ENCODE measurements at regions not wholly inside any gene's neighbourhood (a gene's known extent, or its start where the extent isn't known, plus 50 kb on each side); places are given as distances from the start of the nearest gene placed in this dataset.

DNA sequence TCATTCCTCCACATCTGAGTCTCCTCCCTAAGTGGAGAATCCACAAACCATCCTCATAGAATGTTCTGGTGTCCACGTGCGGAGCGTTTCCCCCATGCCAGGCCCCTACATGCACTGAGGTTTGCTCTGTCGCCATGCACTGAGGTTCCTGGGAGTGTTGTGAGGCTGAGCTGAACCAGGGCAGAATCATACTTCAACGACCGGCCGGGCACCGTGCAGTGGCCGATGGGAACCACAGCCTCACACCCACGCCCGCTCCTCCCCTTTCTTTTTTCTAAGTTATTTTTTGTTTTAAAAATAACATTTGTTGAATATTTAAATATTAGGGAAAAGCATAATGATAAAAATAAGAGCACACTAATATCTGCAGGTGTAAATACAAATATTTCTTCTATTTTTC, 260.4 kb upstream of the IRX4 start:
- peak in 1 of 2 donors; percentile 48 for DNase-seq
- Histone ChIP-seq H3K27ac (no peak overlapping the region), H3K4me3 (no peak overlapping the region), H3K9me3 (no peaks in the 10 kb centered on the region), H3K27me3 (no peaks in the 10 kb centered on the region), H3K36me3 (no peaks in the 10 kb centered on the region), H3K4me1 (no peaks in the 10 kb centered on the region)
- intact Hi-C loops (cut with DNase I; ENCODE audit: low total_unique reads), result no loop called here
- TF ChIP-seq, protein P1, sequence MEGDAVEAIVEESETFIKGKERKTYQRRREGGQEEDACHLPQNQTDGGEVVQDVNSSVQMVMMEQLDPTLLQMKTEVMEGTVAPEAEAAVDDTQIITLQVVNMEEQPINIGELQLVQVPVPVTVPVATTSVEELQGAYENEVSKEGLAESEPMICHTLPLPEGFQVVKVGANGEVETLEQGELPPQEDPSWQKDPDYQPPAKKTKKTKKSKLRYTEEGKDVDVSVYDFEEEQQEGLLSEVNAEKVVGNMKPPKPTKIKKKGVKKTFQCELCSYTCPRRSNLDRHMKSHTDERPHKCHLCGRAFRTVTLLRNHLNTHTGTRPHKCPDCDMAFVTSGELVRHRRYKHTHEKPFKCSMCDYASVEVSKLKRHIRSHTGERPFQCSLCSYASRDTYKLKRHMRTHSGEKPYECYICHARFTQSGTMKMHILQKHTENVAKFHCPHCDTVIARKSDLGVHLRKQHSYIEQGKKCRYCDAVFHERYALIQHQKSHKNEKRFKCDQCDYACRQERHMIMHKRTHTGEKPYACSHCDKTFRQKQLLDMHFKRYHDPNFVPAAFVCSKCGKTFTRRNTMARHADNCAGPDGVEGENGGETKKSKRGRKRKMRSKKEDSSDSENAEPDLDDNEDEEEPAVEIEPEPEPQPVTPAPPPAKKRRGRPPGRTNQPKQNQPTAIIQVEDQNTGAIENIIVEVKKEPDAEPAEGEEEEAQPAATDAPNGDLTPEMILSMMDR (IDR thresholded peaks at IDR 0.05), result no peak

GRCh38 chr5:2142456-2142954, 259.8 kb upstream of the IRX4 start:
- intact Hi-C loops (cut with DNase I; ENCODE audit: low total_unique reads), result no loop called here
- H3K4me3 ChIP-seq, result no peak overlapping the region

DNA sequence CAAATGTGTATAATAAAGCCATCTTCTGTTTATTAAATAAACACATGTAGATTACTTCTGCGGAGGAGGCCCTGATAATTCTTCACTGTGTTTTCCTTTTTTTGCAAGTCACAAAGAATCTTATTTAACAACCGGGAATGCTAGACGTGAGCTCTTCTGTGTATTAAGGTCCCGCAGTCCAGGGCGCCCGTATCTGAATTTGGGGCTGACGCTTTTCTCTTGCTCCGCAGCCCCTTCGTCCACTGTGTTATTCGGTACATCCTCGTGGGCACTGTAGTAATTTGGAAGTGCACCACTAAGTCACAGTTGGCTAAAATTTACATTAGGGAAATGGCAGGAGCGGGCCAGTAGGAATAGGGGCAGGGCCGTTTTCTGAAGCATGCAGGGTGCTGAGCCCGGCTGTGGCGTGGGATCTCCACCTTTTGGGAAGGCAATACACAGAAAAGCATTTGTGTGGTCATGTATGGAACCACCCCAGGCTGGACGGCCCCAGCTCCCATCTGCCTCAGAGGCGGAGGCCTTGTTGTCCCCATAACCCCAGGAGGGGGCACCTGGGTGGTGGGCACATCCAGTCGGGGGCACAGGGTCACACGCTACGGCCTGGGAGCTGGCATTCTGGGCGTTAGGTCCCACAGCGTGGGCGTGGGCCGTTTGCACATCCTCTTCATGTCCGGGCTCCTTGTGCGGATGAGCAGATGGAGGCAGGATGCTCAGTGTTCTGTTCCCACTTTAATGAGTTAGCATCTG, 258.7 kb upstream of the IRX4 start:
- Histone ChIP-seq H3K27ac (no peak overlapping the region), H3K36me3 (no peaks in the 10 kb centered on the region), H3K4me1 (no peaks in the 10 kb centered on the region), H3K4me3 (no peak overlapping the region), H3K9me3 (no peaks in the 10 kb centered on the region), H3K27me3 (no peaks in the 10 kb centered on the region)
- intact Hi-C loops (cut with DNase I; ENCODE audit: low total_unique reads), result no loop called here
- DNase-seq, result peak in 1 of 2 donors; percentile 55
- TF ChIP-seq, protein P1 (IDR thresholded peaks at IDR 0.05), result no peak

More at GRCh38 chr5:2142456-2142954, 259.8 kb upstream of the IRX4 start:
- no peaks in the 10 kb centered on the region for H3K36me3 ChIP-seq
- no peak overlapping the region for H3K27ac ChIP-seq
- no peaks in the 10 kb centered on the region for H3K9me3 ChIP-seq
- H3K27me3 ChIP-seq, result no peaks in the 10 kb centered on the region
- no peaks in the 10 kb centered on the region for H3K4me1 ChIP-seq
- peak in 1 of 2 donors; percentile 29 for DNase-seq
- TF ChIP-seq, protein P1 (IDR thresholded peaks at IDR 0.05), result no peak

GRCh38 chr5:2140501-2141175, 257.9 kb upstream of the IRX4 start:
- Histone ChIP-seq H3K4me3 (no peak overlapping the region), H3K4me1 (no peaks in the 10 kb centered on the region), H3K27me3 (no peaks in the 10 kb centered on the region), H3K27ac (no peak overlapping the region), H3K36me3 (no peaks in the 10 kb centered on the region), H3K9me3 (no peaks in the 10 kb centered on the region)
- intact Hi-C loops (cut with DNase I; ENCODE audit: low total_unique reads), result no loop called here
- TF ChIP-seq, protein P1 (IDR thresholded peaks at IDR 0.05), result no peak
- DNase-seq, result peak in 1 of 2 donors; percentile 7

DNA sequence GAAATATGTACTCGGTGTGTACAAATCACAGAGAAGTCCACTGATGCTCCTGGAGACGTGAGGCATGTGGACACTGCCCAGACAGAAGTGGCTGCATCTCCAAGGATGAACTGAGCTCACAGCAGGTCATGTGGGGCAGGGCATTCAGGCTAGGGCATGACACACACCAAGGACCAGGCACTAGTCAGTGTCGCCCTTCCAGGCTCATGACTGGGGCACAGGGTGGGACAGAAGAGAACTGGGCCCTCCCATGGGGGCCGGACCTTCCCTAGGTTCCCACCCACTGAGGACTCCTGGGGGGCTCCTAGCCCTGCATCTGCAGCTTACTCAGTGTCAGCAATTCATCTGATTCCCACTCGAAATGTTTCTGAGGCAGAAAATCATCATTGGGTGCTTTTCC, 256.8 kb upstream of the IRX4 start:
- Histone ChIP-seq H3K4me1 (no peaks in the 10 kb centered on the region), H3K36me3 (no peaks in the 10 kb centered on the region), H3K27ac (no peak overlapping the region), H3K4me3 (no peak overlapping the region), H3K27me3 (no peaks in the 10 kb centered on the region), H3K9me3 (no peaks in the 10 kb centered on the region)
- TF ChIP-seq, protein P1 (IDR thresholded peaks at IDR 0.05), result no peak
- intact Hi-C loops (cut with DNase I; ENCODE audit: low total_unique reads), result no loop called here
- peak in 1 of 2 donors; percentile 10 for DNase-seq

Measured in tibial artery (tissue), 4 donors.